Adrenal gland (tissue), 9 donors: ENCODE measurements at regions not wholly inside any gene's neighbourhood (a gene's known extent, or its start where the extent isn't known, plus 50 kb on each side); places are given as distances from the start of the nearest gene placed in this dataset.
"Not testable (repeated sequence)": the region's sequence is repeated elsewhere in the genome, so short reads cannot be mapped to it uniquely, and the experiment has no call there.

Experiments
- DNase-seq, 7 donors: peaks; one replicate each; pipeline ENCODE4 v3.0.0-alpha.2; 2019 to 2020
- H3K27ac ChIP-seq, 5 donors: fragments of 200-600 bp; sonication (generic) in 4 of 5; 1 replicate in 3 of 5; 2 replicates in 2 of 5; pipeline versions ENCODE4 v1.5.1 to v1.8.0; 2016 to 2020; ENCODE audit warnings: mild to moderate bottlenecking in 1 of 5
- H3K27me3 ChIP-seq: fragments of 200-600 bp; 2 replicates; pipeline ENCODE4 v1.8.0; 2021
- H3K36me3 ChIP-seq, 2 donors: fragments of 200-600 bp; replicated peaks in 1 of 2; 1 replicate in 1 of 2; 2 replicates in 1 of 2; pipeline versions ENCODE4 v1.5.1 to v1.8.0; 2018 to 2022
- H3K4me1 ChIP-seq, 2 donors: fragments of 200-600 bp; replicated peaks in 1 of 2; 1 replicate in 1 of 2; 2 replicates in 1 of 2; pipeline versions ENCODE4 v1.5.1 to v1.8.0; 2018 to 2021
- H3K4me3 ChIP-seq, 4 donors: fragments of 200-600 bp; sonication (generic) in 3 of 4; one replicate each; pipeline ENCODE4 v1.5.1; 2016 to 2018
- H3K9me3 ChIP-seq, 3 donors: fragments of 200-600 bp; sonication (generic) in 1 of 3; replicated peaks in 1 of 3; 1 replicate in 2 of 3; 2 replicates in 1 of 3; pipeline versions ENCODE4 v1.5.1 to v1.8.0; 2016 to 2021
- CTCF ChIP-seq, 6 experiments: fragments of 450-650 bp in 4 of 6; fragments of 200-600 bp in 2 of 6; sonication (generic) in 1 of 6; IDR thresholded peaks; 1 replicate in 5 of 6; 2 replicates in 1 of 6; pipeline versions ENCODE4 v1.5.1 to v1.8.0; 2016 to 2021; ENCODE audit warnings: antibody characterized with exemption in 6 of 6, mild to moderate bottlenecking in 2 of 6, moderate library complexity in 1 of 6
- POLR2A ChIP-seq, 2 donors: fragments of 450-650 bp; IDR thresholded peaks; one replicate each; pipeline ENCODE4 v1.6.1; 2017; ENCODE audit warnings: antibody characterized with exemption in 2 of 2, mild to moderate bottlenecking in 2 of 2, moderate library complexity in 1 of 2
- WGBS, 4 donors: extraction: QIAGEN DNeasy Blood & Tissue Kit in 2 of 4; methylation state at CpG; one replicate each; pipeline versions ENCODE4 v1.1.5 to v1.1.7; 2013 to 2017; 5-methylcytosine and 5-hydroxymethylcytosine counted together
- intact Hi-C, 2 donors: fragments of 100-400 bp; cut with DNase I; formaldehyde crosslinking; loops; one replicate each; pipeline versions ENCODE4 v1.14.1 to v1.15.0; 2022 to 2023
- donor health status: healthy with polysubstance abuse.
- donor health status: Bipolar disorder and iron deficiency.
- donor health status: DM: yes; HTN: yes; CAD: no.
- donor health status: DM: no; HTN: no; CAD: no.
- donor health status: DM: no; HTN: no; CAD: no.

DNA sequence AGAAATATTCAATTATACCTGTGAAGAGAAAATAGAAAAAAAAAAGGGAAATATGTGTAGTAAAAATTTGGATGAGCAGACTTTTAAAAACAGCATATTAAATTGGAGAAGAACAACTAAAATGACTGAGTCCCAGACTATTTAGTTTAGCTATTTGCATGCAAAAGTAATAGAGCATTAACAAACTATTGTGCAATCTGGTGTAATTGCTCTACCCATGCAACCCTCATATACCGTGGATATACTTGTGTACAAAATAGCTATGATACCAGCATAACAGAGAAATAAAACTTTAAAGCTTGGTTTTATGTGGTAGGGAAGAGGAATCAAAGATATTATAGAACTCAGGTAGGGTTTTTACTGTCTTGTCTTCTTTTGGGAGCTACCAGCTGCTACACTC lies 78.7 kb upstream of the PRDM9 start:
- H3K9me3 ChIP-seq: no peaks in the 10 kb centered on the region
- H3K4me1 ChIP-seq: no peaks in the 10 kb centered on the region
- no peak overlapping the region for H3K4me3 ChIP-seq
- no peaks in the 10 kb centered on the region for H3K36me3 ChIP-seq
- DNase-seq: no peak
- intact Hi-C loops: no loop called here
- TF ChIP-seq CTCF (IDR thresholded peaks at IDR 0.05) (no peak), POLR2A (IDR thresholded peaks at IDR 0.05) (no peak)
- no peak overlapping the region for H3K27ac ChIP-seq
- WGBS, 4 donors: 85 to 93% (median 89%) methylated on average over 1 of the region's 1 CpG
- no peaks in the 10 kb centered on the region for H3K27me3 ChIP-seq

GRCh38 chr5:23420214-23420613 lies 87.2 kb upstream of the PRDM9 start:
- H3K9me3 ChIP-seq, intact Hi-C loops, H3K4me3 ChIP-seq, H3K27ac ChIP-seq, H3K36me3 ChIP-seq, DNase-seq, H3K27me3 ChIP-seq, H3K4me1 ChIP-seq: not testable (repeated sequence)
- 83 to 86% (median 86%) methylated on average over 3 of the region's 3 CpGs for WGBS, 4 donors

DNA sequence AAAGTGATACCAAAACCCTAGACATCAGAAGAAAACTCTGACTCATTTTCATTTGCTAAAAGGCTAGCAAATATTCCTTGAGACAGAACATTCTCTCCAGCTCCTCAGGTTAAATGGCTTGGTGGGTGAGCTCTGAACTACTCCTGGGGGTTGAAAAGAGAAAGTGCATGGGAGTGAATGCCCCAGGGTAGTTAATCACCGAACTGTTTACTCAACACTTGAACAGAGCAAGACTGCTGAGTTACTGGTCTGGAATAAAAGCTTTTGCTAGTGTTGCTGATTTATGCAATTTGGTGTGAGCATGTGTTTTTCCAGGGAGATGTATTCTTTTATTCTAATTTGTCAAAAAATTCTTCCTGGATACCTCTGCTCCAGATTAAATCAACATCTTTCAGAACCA lies 88.3 kb upstream of the PRDM9 start:
- 40 to 57% (median 49%) methylated on average over 1 of the region's 1 CpG for WGBS, 4 donors
- Histone ChIP-seq H3K36me3 (no peaks in the 10 kb centered on the region), H3K4me3 (no peak overlapping the region), H3K27me3 (no peaks in the 10 kb centered on the region), H3K4me1 (no peaks in the 10 kb centered on the region), H3K27ac (no peak overlapping the region), H3K9me3 (no peaks in the 10 kb centered on the region)
- DNase-seq: no peak
- TF ChIP-seq POLR2A (IDR thresholded peaks at IDR 0.05): no peak
- no peak for TF ChIP-seq CTCF (IDR thresholded peaks at IDR 0.05)
- intact Hi-C loops: no loop called here

DNA sequence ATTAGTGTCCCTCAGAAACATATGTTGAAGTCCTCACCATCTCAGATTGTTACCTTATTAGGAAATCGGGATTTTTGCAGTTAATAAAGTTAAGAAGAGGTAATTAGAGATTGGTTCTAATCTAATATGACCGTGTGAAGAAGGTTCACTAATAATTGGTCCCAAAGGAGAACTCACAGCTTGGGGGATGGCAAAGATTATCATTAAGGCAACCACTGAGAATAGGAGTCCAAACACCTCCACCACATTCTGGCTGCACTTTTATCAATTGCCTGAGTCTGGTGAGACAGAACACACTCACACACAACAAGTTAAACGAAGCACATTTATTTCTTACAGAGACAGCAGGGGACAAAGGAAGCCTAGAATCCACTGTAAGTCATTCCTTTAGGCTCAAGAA lies 94.9 kb upstream of the PRDM9 start:
- Histone ChIP-seq H3K4me1 (no peaks in the 10 kb centered on the region), H3K36me3 (no peaks in the 10 kb centered on the region), H3K4me3 (no peak overlapping the region), H3K27ac (no peak overlapping the region), H3K9me3 (no peaks in the 10 kb centered on the region), H3K27me3 (no peaks in the 10 kb centered on the region)
- intact Hi-C loops: no loop called here
- no peak for DNase-seq
- no peak for TF ChIP-seq POLR2A (IDR thresholded peaks at IDR 0.05)
- TF ChIP-seq CTCF (IDR thresholded peaks at IDR 0.05): no peak
- WGBS, 4 donors: 35 to 67% (median 56%) methylated on average over 3 of the region's 3 CpGs

DNA sequence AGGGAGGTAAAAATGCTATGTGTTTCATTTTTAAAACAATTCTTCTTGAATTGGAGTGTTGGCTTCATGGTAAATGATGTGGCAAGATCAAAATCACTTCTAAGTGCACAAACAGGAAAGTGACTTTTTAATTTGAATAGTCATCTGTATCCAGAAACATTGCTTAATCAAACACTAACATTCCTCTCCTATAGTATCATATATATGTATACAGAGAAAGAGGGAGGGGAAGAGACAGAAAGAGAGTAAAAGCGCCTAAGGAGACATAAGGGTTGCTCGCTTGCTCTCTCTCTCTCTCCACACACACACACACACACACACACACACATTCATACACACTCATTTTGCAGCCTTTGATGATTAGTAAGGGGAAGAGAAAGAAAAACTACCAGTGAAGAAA lies 95.4 kb upstream of the PRDM9 start:
- no peak overlapping the region for H3K4me3 ChIP-seq
- WGBS, 4 donors: 67 to 85% (median 74%) methylated on average over 2 of the region's 2 CpGs
- no peaks in the 10 kb centered on the region for H3K27me3 ChIP-seq
- intact Hi-C loops: no loop called here
- TF ChIP-seq CTCF (IDR thresholded peaks at IDR 0.05): no peak
- TF ChIP-seq POLR2A (IDR thresholded peaks at IDR 0.05): no peak
- H3K27ac ChIP-seq: no peak overlapping the region
- DNase-seq: no peak
- H3K9me3 ChIP-seq: no peaks in the 10 kb centered on the region
- no peaks in the 10 kb centered on the region for H3K4me1 ChIP-seq
- H3K36me3 ChIP-seq: no peaks in the 10 kb centered on the region
